ENCODE measurements at regions not wholly inside any gene's neighbourhood (a gene's known extent, or its start where the extent isn't known, plus 50 kb on each side); places are given as distances from the start of the nearest gene placed in this dataset.

- no peaks in the 10 kb centered on the region for H3K79me2 ChIP-seq (ENCODE audit: control insufficient read depth, insufficient read depth, low read length)
- no peak overlapping the region for H2AFZ ChIP-seq (ENCODE audit: control insufficient read depth, low read depth, low read length)
- RAD21 ChIA-PET (ENCODE audit: unreplicated experiment): no interaction called here
- H4K20me1 ChIP-seq (ENCODE audit: control insufficient read depth, insufficient read depth): no peaks in the 10 kb centered on the region
- no TSS peak for BruUV-seq (replicated peaks)
- in situ Hi-C loops (cut with MboI): no loop called here
- no peak for DNase-seq (ENCODE audit: low read depth, low spot score)
- POLR2A ChIA-PET: no interaction called here
- H3K4me2 ChIP-seq (ENCODE audit: control insufficient read depth, insufficient read depth): no peak overlapping the region
- no peaks in the 10 kb centered on the region for H3K36me3 ChIP-seq (ENCODE audit: control insufficient read depth in 2 of 2, insufficient read depth in 2 of 2, low read length in 1 of 2)
- no peak overlapping the region for H3K9ac ChIP-seq (ENCODE audit: control insufficient read depth, insufficient read depth, low read length)
- intact Hi-C loops (cut with micrococcal nuclease; ENCODE audit: unreplicated experiment): no loop called here
- SMC1A ChIA-PET (ENCODE audit: uncharacterized antibody, unreplicated experiment): no interaction called here
- no peak for TF ChIP-seq IKZF1 (conservative IDR thresholded peaks at IDR 0.05)
- TF ChIP-seq NR2C2 (IDR thresholded peaks at IDR 0.05; ENCODE audit: borderline replicate concordance, control insufficient read depth, insufficient read length, low read depth): no peak
- no peak for TF ChIP-seq FOXK2 (IDR thresholded peaks at IDR 0.05)
- no peak for TF ChIP-seq POLR2AphosphoS2 (IDR thresholded peaks at IDR 0.05; ENCODE audit: low read depth, low read length)
- no peak for TF ChIP-seq BCL11A (IDR thresholded peaks at IDR 0.05; ENCODE audit: low read depth, low read length)
- no peak for ATAC-seq
- 25% methylated on average over 3 of the region's 3 CpGs for WGBS (ENCODE audit: insufficient coverage, insufficient replicate concordance, low lambda C conversion rate, missing lambda C conversion rate)
- no peak overlapping the region for H3K27ac ChIP-seq (ENCODE audit: control insufficient read depth, insufficient read depth)
- no peak overlapping the region for H3K4me3 ChIP-seq
- H3K27me3 ChIP-seq (replicated peaks in 1 of 2; ENCODE audit: control insufficient read depth in 2 of 2, insufficient read depth in 2 of 2, low read length in 1 of 2): no peaks in the 10 kb centered on the region
- no peaks in the 10 kb centered on the region for H3K9me3 ChIP-seq (replicated peaks; ENCODE audit: control insufficient read depth, insufficient read depth, low read length)
- FAIRE-seq: no peak
- H3K4me1 ChIP-seq (ENCODE audit: control insufficient read depth, insufficient read depth, low read length): no peaks in the 10 kb centered on the region
- CTCF ChIA-PET: interaction anchor here (1.2 kb wide), 1 partner anchor 11 kb away, joined by 3 read pairs; no protein-coding TSS in a partner anchor
Measured at GRCh38 chr18:41600693-41601391, 354.2 kb upstream of the PIK3C3 start.

GRCh38 chr18:41599466-41599865, 355.6 kb upstream of the PIK3C3 start:
- ChIA-PET RAD21 (ENCODE audit: unreplicated experiment) (interaction anchor here (0.7 kb wide), 1 partner anchor 664 kb away, joined by 4 read pairs; no protein-coding TSS in a partner anchor), POLR2A (no interaction called here), CTCF (no interaction called here), SMC1A (ENCODE audit: uncharacterized antibody, unreplicated experiment) (no interaction called here)
- ATAC-seq (no peak), FAIRE-seq (no peak), DNase-seq (ENCODE audit: low read depth, low spot score) (no peak)
- no peak overlapping the region for H3K27ac ChIP-seq (ENCODE audit: control insufficient read depth, insufficient read depth)
- in situ Hi-C loops (cut with MboI): no loop called here
- TF ChIP-seq ZZZ3 (IDR thresholded peaks at IDR 0.05; ENCODE audit: control insufficient read depth, insufficient read length, low read depth): no peak
- no peak for TF ChIP-seq MEF2B (IDR thresholded peaks at IDR 0.05; ENCODE audit: partially characterized antibody, poor library complexity, severe bottlenecking)
- TF ChIP-seq BCL3 (IDR thresholded peaks at IDR 0.05; ENCODE audit: borderline replicate concordance, insufficient read depth, low read depth, low read length, poor library complexity, severe bottlenecking): no peak
- TF ChIP-seq RELB (IDR thresholded peaks at IDR 0.05; ENCODE audit: low read depth): no peak
- no peak for TF ChIP-seq ZNF622 (IDR thresholded peaks at IDR 0.05)
- no peak for TF ChIP-seq SMAD1 (IDR thresholded peaks at IDR 0.05; ENCODE audit: low read depth, partially characterized antibody)
- TF ChIP-seq ZBTB33 (IDR thresholded peaks at IDR 0.05): no peak
- no peak for TF ChIP-seq GATAD2B (conservative IDR thresholded peaks at IDR 0.05; ENCODE audit: low read depth)
- intact Hi-C loops (cut with micrococcal nuclease; ENCODE audit: unreplicated experiment): no loop called here
- no peaks in the 10 kb centered on the region for H3K9me3 ChIP-seq (replicated peaks; ENCODE audit: control insufficient read depth, insufficient read depth, low read length)
- H3K4me3 ChIP-seq: no peak overlapping the region
- no peaks in the 10 kb centered on the region for H3K4me1 ChIP-seq (ENCODE audit: control insufficient read depth, insufficient read depth, low read length)
- H3K79me2 ChIP-seq (ENCODE audit: control insufficient read depth, insufficient read depth, low read length): no peaks in the 10 kb centered on the region
- WGBS (ENCODE audit: insufficient coverage, insufficient replicate concordance, low lambda C conversion rate, missing lambda C conversion rate): 26% methylated on average over 3 of the region's 3 CpGs
- H3K27me3 ChIP-seq (replicated peaks in 1 of 2; ENCODE audit: control insufficient read depth in 2 of 2, insufficient read depth in 2 of 2, low read length in 1 of 2): no peaks in the 10 kb centered on the region
- no TSS peak for BruUV-seq (replicated peaks)
- no peaks in the 10 kb centered on the region for H3K36me3 ChIP-seq (ENCODE audit: control insufficient read depth in 2 of 2, insufficient read depth in 2 of 2, low read length in 1 of 2)
- H3K9ac ChIP-seq (ENCODE audit: control insufficient read depth, insufficient read depth, low read length): no peak overlapping the region
- no peak overlapping the region for H2AFZ ChIP-seq (ENCODE audit: control insufficient read depth, low read depth, low read length)
- no peaks in the 10 kb centered on the region for H4K20me1 ChIP-seq (ENCODE audit: control insufficient read depth, insufficient read depth)
- H3K4me2 ChIP-seq (ENCODE audit: control insufficient read depth, insufficient read depth): no peak overlapping the region

Measured in GM12878 (cell line).